ENCODE measurements at regions not wholly inside any gene's neighbourhood (a gene's known extent, or its start where the extent isn't known, plus 50 kb on each side); places are given as distances from the start of the nearest gene placed in this dataset.

DNA sequence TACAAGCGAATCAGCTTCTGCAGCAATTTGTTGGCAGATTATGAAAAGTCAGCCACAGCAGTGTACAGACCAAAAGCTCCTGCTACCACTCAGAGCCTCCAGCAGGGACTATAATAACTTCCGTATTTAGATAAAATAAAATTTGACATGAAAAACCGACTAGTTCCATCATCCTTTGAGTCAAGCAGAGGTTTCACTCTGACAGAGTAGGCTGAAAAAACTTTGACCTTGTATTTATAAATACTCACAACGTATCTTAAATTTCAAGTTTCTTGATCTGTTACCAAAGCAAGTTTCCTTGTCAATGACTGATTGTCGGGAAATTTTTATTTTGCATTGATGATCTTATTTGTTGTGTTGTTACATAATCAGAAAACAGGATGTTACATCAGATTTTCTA, 283.4 kb downstream of the DAD1 start:
- TF ChIP-seq, protein P1, sequence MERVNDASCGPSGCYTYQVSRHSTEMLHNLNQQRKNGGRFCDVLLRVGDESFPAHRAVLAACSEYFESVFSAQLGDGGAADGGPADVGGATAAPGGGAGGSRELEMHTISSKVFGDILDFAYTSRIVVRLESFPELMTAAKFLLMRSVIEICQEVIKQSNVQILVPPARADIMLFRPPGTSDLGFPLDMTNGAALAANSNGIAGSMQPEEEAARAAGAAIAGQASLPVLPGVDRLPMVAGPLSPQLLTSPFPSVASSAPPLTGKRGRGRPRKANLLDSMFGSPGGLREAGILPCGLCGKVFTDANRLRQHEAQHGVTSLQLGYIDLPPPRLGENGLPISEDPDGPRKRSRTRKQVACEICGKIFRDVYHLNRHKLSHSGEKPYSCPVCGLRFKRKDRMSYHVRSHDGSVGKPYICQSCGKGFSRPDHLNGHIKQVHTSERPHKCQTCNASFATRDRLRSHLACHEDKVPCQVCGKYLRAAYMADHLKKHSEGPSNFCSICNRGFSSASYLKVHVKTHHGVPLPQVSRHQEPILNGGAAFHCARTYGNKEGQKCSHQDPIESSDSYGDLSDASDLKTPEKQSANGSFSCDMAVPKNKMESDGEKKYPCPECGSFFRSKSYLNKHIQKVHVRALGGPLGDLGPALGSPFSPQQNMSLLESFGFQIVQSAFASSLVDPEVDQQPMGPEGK (CRISPR knock-in tag; IDR thresholded peaks at IDR 0.05; ENCODE audit: borderline replicate concordance): no peak
- no peak for TF ChIP-seq BACH2 (CRISPR knock-in tag; IDR thresholded peaks at IDR 0.05; ENCODE audit: borderline replicate concordance)
- TF ChIP-seq ZNF70 (CRISPR knock-in tag; IDR thresholded peaks at IDR 0.05): no peak
- TF ChIP-seq TCF4 (CRISPR knock-in tag; IDR thresholded peaks at IDR 0.05; ENCODE audit: borderline replicate concordance): no peak
- no peak for TF ChIP-seq ZFP3 (CRISPR knock-in tag; IDR thresholded peaks at IDR 0.05)
- TF ChIP-seq SNAI2 (CRISPR knock-in tag; IDR thresholded peaks at IDR 0.05): no peak
- no peak for TF ChIP-seq ARNTL (CRISPR knock-in tag; IDR thresholded peaks at IDR 0.05; ENCODE audit: borderline replicate concordance, low read depth)
- TF ChIP-seq CSDC2 (CRISPR knock-in tag; IDR thresholded peaks at IDR 0.05): no peak
- no peak for TF ChIP-seq ZNF8 (CRISPR knock-in tag; IDR thresholded peaks at IDR 0.05)
- TF ChIP-seq ZC3H10 (CRISPR knock-in tag; IDR thresholded peaks at IDR 0.05): no peak
- TF ChIP-seq GLIS3 (CRISPR knock-in tag; IDR thresholded peaks at IDR 0.05): no peak
- TF ChIP-seq TOX (CRISPR knock-in tag; IDR thresholded peaks at IDR 0.05; ENCODE audit: borderline replicate concordance): no peak
- TF ChIP-seq, protein P2, sequence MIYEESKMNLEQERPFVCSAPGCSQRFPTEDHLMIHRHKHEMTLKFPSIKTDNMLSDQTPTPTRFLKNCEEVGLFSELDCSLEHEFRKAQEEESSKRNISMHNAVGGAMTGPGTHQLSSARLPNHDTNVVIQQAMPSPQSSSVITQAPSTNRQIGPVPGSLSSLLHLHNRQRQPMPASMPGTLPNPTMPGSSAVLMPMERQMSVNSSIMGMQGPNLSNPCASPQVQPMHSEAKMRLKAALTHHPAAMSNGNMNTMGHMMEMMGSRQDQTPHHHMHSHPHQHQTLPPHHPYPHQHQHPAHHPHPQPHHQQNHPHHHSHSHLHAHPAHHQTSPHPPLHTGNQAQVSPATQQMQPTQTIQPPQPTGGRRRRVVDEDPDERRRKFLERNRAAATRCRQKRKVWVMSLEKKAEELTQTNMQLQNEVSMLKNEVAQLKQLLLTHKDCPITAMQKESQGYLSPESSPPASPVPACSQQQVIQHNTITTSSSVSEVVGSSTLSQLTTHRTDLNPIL (CRISPR knock-in tag; IDR thresholded peaks at IDR 0.05; ENCODE audit: low read depth): no peak
- no peak for TF ChIP-seq OSR1 (CRISPR knock-in tag; IDR thresholded peaks at IDR 0.05)
- TF ChIP-seq RARB (CRISPR knock-in tag; IDR thresholded peaks at IDR 0.05): no peak
- TF ChIP-seq PPARA (CRISPR knock-in tag; IDR thresholded peaks at IDR 0.05; ENCODE audit: borderline replicate concordance): no peak
- TF ChIP-seq, protein P3, sequence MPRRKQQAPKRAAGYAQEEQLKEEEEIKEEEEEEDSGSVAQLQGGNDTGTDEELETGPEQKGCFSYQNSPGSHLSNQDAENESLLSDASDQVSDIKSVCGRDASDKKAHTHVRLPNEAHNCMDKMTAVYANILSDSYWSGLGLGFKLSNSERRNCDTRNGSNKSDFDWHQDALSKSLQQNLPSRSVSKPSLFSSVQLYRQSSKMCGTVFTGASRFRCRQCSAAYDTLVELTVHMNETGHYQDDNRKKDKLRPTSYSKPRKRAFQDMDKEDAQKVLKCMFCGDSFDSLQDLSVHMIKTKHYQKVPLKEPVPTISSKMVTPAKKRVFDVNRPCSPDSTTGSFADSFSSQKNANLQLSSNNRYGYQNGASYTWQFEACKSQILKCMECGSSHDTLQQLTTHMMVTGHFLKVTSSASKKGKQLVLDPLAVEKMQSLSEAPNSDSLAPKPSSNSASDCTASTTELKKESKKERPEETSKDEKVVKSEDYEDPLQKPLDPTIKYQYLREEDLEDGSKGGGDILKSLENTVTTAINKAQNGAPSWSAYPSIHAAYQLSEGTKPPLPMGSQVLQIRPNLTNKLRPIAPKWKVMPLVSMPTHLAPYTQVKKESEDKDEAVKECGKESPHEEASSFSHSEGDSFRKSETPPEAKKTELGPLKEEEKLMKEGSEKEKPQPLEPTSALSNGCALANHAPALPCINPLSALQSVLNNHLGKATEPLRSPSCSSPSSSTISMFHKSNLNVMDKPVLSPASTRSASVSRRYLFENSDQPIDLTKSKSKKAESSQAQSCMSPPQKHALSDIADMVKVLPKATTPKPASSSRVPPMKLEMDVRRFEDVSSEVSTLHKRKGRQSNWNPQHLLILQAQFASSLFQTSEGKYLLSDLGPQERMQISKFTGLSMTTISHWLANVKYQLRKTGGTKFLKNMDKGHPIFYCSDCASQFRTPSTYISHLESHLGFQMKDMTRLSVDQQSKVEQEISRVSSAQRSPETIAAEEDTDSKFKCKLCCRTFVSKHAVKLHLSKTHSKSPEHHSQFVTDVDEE (CRISPR knock-in tag; IDR thresholded peaks at IDR 0.05): no peak
- TF ChIP-seq, protein P4, sequence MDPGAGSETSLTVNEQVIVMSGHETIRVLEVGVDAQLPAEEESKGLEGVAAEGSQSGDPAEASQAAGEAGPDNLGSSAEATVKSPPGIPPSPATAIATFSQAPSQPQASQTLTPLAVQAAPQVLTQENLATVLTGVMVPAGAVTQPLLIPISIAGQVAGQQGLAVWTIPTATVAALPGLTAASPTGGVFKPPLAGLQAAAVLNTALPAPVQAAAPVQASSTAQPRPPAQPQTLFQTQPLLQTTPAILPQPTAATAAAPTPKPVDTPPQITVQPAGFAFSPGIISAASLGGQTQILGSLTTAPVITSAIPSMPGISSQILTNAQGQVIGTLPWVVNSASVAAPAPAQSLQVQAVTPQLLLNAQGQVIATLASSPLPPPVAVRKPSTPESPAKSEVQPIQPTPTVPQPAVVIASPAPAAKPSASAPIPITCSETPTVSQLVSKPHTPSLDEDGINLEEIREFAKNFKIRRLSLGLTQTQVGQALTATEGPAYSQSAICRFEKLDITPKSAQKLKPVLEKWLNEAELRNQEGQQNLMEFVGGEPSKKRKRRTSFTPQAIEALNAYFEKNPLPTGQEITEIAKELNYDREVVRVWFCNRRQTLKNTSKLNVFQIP (CRISPR knock-in tag; IDR thresholded peaks at IDR 0.05; ENCODE audit: borderline replicate concordance, low read depth): no peak
- TF ChIP-seq, protein P5, sequence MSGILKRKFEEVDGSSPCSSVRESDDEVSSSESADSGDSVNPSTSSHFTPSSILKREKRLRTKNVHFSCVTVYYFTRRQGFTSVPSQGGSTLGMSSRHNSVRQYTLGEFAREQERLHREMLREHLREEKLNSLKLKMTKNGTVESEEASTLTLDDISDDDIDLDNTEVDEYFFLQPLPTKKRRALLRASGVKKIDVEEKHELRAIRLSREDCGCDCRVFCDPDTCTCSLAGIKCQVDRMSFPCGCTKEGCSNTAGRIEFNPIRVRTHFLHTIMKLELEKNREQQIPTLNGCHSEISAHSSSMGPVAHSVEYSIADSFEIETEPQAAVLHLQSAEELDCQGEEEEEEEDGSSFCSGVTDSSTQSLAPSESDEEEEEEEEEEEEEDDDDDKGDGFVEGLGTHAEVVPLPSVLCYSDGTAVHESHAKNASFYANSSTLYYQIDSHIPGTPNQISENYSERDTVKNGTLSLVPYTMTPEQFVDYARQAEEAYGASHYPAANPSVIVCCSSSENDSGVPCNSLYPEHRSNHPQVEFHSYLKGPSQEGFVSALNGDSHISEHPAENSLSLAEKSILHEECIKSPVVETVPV (CRISPR knock-in tag; IDR thresholded peaks at IDR 0.05): no peak
- TF ChIP-seq ZFP30 (CRISPR knock-in tag; IDR thresholded peaks at IDR 0.05): no peak
- ATAC-seq: no peak

DNA sequence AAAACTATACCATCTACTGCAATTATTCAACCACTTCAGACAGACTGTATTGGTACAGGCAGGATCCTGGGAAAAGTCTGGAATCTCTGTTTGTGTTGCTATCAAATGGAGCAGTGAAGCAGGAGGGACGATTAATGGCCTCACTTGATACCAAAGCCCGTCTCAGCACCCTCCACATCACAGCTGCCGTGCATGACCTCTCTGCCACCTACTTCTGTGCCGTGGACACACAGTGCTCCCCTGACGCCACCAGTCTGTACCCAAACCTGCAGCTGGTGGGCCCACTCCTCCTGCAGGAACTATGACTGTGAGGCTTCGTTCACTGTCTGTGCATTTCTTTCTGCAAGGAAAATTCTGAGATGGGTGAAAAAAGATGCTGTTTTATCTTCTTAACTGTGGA, 284.7 kb downstream of the DAD1 start:
- TF ChIP-seq ZFP30 (CRISPR knock-in tag; IDR thresholded peaks at IDR 0.05): no peak
- no peak for TF ChIP-seq ZNF565 (CRISPR knock-in tag; conservative IDR thresholded peaks at IDR 0.05; ENCODE audit: low read depth)
- TF ChIP-seq, protein P5 (CRISPR knock-in tag; IDR thresholded peaks at IDR 0.05): no peak
- no peak for TF ChIP-seq ZFP3 (CRISPR knock-in tag; IDR thresholded peaks at IDR 0.05)
- TF ChIP-seq SNAI2 (CRISPR knock-in tag; IDR thresholded peaks at IDR 0.05): no peak
- no peak for TF ChIP-seq TOX (CRISPR knock-in tag; IDR thresholded peaks at IDR 0.05; ENCODE audit: borderline replicate concordance)
- no peak for TF ChIP-seq ISL1 (CRISPR knock-in tag; IDR thresholded peaks at IDR 0.05)
- no peak for TF ChIP-seq PPARA (CRISPR knock-in tag; IDR thresholded peaks at IDR 0.05; ENCODE audit: borderline replicate concordance)
- no peak for TF ChIP-seq RARB (CRISPR knock-in tag; IDR thresholded peaks at IDR 0.05)
- TF ChIP-seq GLIS3 (CRISPR knock-in tag; IDR thresholded peaks at IDR 0.05): no peak
- TF ChIP-seq BACH2 (CRISPR knock-in tag; IDR thresholded peaks at IDR 0.05; ENCODE audit: borderline replicate concordance): no peak
- TF ChIP-seq, protein P2 (CRISPR knock-in tag; IDR thresholded peaks at IDR 0.05; ENCODE audit: low read depth): no peak
- no peak for TF ChIP-seq ARNTL (CRISPR knock-in tag; IDR thresholded peaks at IDR 0.05; ENCODE audit: borderline replicate concordance, low read depth)
- TF ChIP-seq, protein P4 (CRISPR knock-in tag; IDR thresholded peaks at IDR 0.05; ENCODE audit: borderline replicate concordance, low read depth): no peak
- TF ChIP-seq TCF4 (CRISPR knock-in tag; IDR thresholded peaks at IDR 0.05; ENCODE audit: borderline replicate concordance): no peak
- TF ChIP-seq CSDC2 (CRISPR knock-in tag; IDR thresholded peaks at IDR 0.05): no peak
- TF ChIP-seq OSR1 (CRISPR knock-in tag; IDR thresholded peaks at IDR 0.05): no peak
- no peak for TF ChIP-seq ZNF8 (CRISPR knock-in tag; IDR thresholded peaks at IDR 0.05)
- ATAC-seq: no peak
